BJ (cell line): ENCODE measurements at regions not wholly inside any gene's neighbourhood (a gene's known extent, or its start where the extent isn't known, plus 50 kb on each side); places are given as distances from the start of the nearest gene placed in this dataset.

Experiments used
- CTCF ChIA-PET: fragments of 350-600 bp; formaldehyde crosslinking; extraction: SDS; loops from one replicate; lab custom pipeline; 2021; ENCODE audit warnings: antibody characterized with exemption, inconsistent platforms; lab: Yijun Ruan, JAX
- POLR2A ChIA-PET: fragments of 300-600 bp; sonication (Branson Sonifier 250); formaldehyde crosslinking; extraction: SDS; loops from one replicate; lab custom pipeline; 2021; ENCODE audit warnings: antibody characterized with exemption; lab: Charles Lee
- DNase-seq: peaks from one replicate; pipeline ENCODE4 v3.0.0-alpha.2; 2011; ENCODE audit warnings: low read depth
- H3K27me3 ChIP-seq: 2 replicates; pipeline ENCODE4 v1.6.0; 2011; ENCODE audit warnings: low read length; ENCODE audit not compliant: control insufficient read depth, insufficient read depth
- H3K36me3 ChIP-seq: 2 replicates; pipeline ENCODE4 v1.5.1; 2011; ENCODE audit warnings: low read length; ENCODE audit not compliant: control insufficient read depth, insufficient read depth
- H3K4me3 ChIP-seq: 2 replicates; pipeline ENCODE4 v1.5.1; 2011; ENCODE audit warnings: low read depth, mild to moderate bottlenecking, control low read depth, low read length
- CTCF ChIP-seq: IDR thresholded peaks from 2 replicates; pipeline ENCODE4 v1.5.1; 2011; ENCODE audit warnings: low read depth, mild to moderate bottlenecking, control low read depth, inconsistent platforms, low read length, moderate library complexity; ENCODE audit not compliant: insufficient read depth

GRCh38 chr1:70897273-70897672 is 150.3 kb downstream of the PTGER3 start:
- CTCF ChIA-PET: interaction anchor here (1.0 to 1.3 kb wide), 3 partner anchors 10 to 212 kb away, joined by 3 to 4 read pairs (median 3); no protein-coding TSS in a partner anchor
- POLR2A ChIA-PET: no interaction called here
- Histone ChIP-seq H3K27me3 (no peaks in the 10 kb centered on the region), H3K4me3 (no peak overlapping the region), H3K36me3 (no peaks in the 10 kb centered on the region)
- DNase-seq: no peak
- no peak for TF ChIP-seq CTCF

GRCh38 chr1:70899735-70900134 is 147.9 kb downstream of the PTGER3 start:
- no peaks in the 10 kb centered on the region for H3K27me3 ChIP-seq
- no peak for TF ChIP-seq CTCF
- H3K36me3 ChIP-seq: no peaks in the 10 kb centered on the region
- CTCF ChIA-PET: no interaction called here
- POLR2A ChIA-PET: no interaction called here
- DNase-seq: no peak
- H3K4me3 ChIP-seq: no peak overlapping the region

GRCh38 chr1:70902211-70902610 is 145.4 kb downstream of the PTGER3 start:
- Histone ChIP-seq H3K36me3 (no peaks in the 10 kb centered on the region), H3K4me3 (no peak overlapping the region), H3K27me3 (no peaks in the 10 kb centered on the region)
- CTCF ChIA-PET: interaction anchor here (1.1 kb wide), 1 partner anchor 10 kb away, joined by 4 read pairs; no protein-coding TSS in a partner anchor
- DNase-seq: no peak
- no peak for TF ChIP-seq CTCF
- POLR2A ChIA-PET: no interaction called here

- ChIA-PET POLR2A (no interaction called here), CTCF (interaction anchor here (1.8 kb wide), 1 partner anchor 9 kb away, joined by 3 read pairs; no protein-coding TSS in a partner anchor)
- Histone ChIP-seq H3K27me3 (no peaks in the 10 kb centered on the region), H3K36me3 (no peaks in the 10 kb centered on the region), H3K4me3 (no peak overlapping the region)
- DNase-seq: no peak
- TF ChIP-seq CTCF: no peak
Observed at GRCh38 chr1:70906800-70907199, 140.8 kb downstream of the PTGER3 start.

GRCh38 chr1:70907563-70908310 is 139.9 kb downstream of the PTGER3 start:
- TF ChIP-seq CTCF: no peak

More at GRCh38 chr1:70907563-70908310, 139.9 kb downstream of the PTGER3 start:
- no peak for DNase-seq
- ChIA-PET POLR2A (no interaction called here), CTCF (interaction anchor here (1.8 kb wide), 1 partner anchor 10 kb away, joined by 3 read pairs; no protein-coding TSS in a partner anchor)
- no peaks in the 10 kb centered on the region for H3K36me3 ChIP-seq
- no peaks in the 10 kb centered on the region for H3K27me3 ChIP-seq
- no peak overlapping the region for H3K4me3 ChIP-seq
